Medulla oblongata (tissue), 1 donor: ENCODE measurements at regions not wholly inside any gene's neighbourhood (a gene's known extent, or its start where the extent isn't known, plus 50 kb on each side); places are given as distances from the start of the nearest gene placed in this dataset.
"Not testable (repeated sequence)": the region's sequence is repeated elsewhere in the genome, so short reads cannot be mapped to it uniquely, and the experiment has no call there.

Experiments
- DNase-seq: peaks from one replicate; pipeline ENCODE4 v3.0.0-alpha.2; 2015; ENCODE audit errors: extremely low spot score

GRCh38 chr1:88289401-88290102, 394.5 kb upstream of the PKN2 start:
- DNase-seq, result no peak

GRCh38 chr1:88291611-88292354, 392.3 kb upstream of the PKN2 start:
- DNase-seq, result no peak

GRCh38 chr1:88293691-88294190, 390.3 kb upstream of the PKN2 start:
- no peak for DNase-seq

GRCh38 chr1:88296227-88296626, 387.8 kb upstream of the PKN2 start:
- no peak for DNase-seq

- no peak for DNase-seq
These were observed 387.4 kb upstream of the PKN2 start for GRCh38 chr1:88296642-88297041.

- no peak for DNase-seq
These were observed 385.6 kb upstream of the PKN2 start for GRCh38 chr1:88298506-88298905.

- DNase-seq, result no peak
These were observed 383.3 kb upstream of the PKN2 start for GRCh38 chr1:88300752-88301263.

- DNase-seq, result peak; percentile 50
These were observed 381.1 kb upstream of the PKN2 start for GRCh38 chr1:88302843-88303486.

GRCh38 chr1:88311265-88311664, 372.8 kb upstream of the PKN2 start:
- DNase-seq, result no peak

- no peak for DNase-seq
These were observed 372.2 kb upstream of the PKN2 start for GRCh38 chr1:88311907-88312306.

- DNase-seq, result no peak
These were observed 366.7 kb upstream of the PKN2 start for GRCh38 chr1:88317396-88317795.

GRCh38 chr1:88318740-88319139, 365.3 kb upstream of the PKN2 start:
- DNase-seq, result no peak

GRCh38 chr1:88320291-88320690, 363.8 kb upstream of the PKN2 start:
- no peak for DNase-seq

- DNase-seq, result no peak
These were observed 362.4 kb upstream of the PKN2 start for GRCh38 chr1:88321706-88322105.

GRCh38 chr1:88324899-88325298, 359.2 kb upstream of the PKN2 start:
- no peak for DNase-seq

GRCh38 chr1:88327391-88328267, 356.4 kb upstream of the PKN2 start:
- peak; percentile 5 for DNase-seq

GRCh38 chr1:88330201-88330600, 353.9 kb upstream of the PKN2 start:
- DNase-seq, result no peak

GRCh38 chr1:88333086-88333695, 350.9 kb upstream of the PKN2 start:
- no peak for DNase-seq

- no peak for DNase-seq
These were observed 342.6 kb upstream of the PKN2 start for GRCh38 chr1:88341447-88341846.

- DNase-seq, result not testable (repeated sequence)
These were observed 342.0 kb upstream of the PKN2 start for GRCh38 chr1:88342081-88342480.

- no peak for DNase-seq
These were observed 333.4 kb upstream of the PKN2 start for GRCh38 chr1:88350648-88351047.
